ENCODE measurements at regions not wholly inside any gene's neighbourhood (a gene's known extent, or its start where the extent isn't known, plus 50 kb on each side); places are given as distances from the start of the nearest gene placed in this dataset.

DNA sequence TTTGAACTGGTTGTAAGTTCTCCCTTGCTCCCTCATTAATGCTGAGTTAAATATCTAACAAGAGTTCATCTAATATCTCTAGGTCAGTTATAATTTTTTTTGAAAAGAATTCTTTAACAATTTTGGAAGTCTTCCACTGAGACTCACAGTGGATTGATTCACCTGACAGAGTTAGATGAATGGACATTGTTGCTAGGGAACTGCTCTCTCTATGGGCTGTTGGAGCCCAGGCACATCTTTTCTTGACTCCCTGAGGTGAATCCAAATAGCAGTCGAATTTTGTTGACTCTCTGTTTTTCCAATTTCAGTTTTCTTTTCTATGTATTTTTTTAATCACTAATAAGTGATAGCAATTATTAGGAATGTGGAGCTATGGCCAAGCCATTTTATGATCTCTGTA lies 996.1 kb upstream of the PABPC4L start:
- TF ChIP-seq, protein P1, sequence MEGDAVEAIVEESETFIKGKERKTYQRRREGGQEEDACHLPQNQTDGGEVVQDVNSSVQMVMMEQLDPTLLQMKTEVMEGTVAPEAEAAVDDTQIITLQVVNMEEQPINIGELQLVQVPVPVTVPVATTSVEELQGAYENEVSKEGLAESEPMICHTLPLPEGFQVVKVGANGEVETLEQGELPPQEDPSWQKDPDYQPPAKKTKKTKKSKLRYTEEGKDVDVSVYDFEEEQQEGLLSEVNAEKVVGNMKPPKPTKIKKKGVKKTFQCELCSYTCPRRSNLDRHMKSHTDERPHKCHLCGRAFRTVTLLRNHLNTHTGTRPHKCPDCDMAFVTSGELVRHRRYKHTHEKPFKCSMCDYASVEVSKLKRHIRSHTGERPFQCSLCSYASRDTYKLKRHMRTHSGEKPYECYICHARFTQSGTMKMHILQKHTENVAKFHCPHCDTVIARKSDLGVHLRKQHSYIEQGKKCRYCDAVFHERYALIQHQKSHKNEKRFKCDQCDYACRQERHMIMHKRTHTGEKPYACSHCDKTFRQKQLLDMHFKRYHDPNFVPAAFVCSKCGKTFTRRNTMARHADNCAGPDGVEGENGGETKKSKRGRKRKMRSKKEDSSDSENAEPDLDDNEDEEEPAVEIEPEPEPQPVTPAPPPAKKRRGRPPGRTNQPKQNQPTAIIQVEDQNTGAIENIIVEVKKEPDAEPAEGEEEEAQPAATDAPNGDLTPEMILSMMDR (IDR thresholded peaks at IDR 0.05; ENCODE audit: extremely low read depth, insufficient read depth, missing control alignments) = no peak
- no peak for DNase-seq (ENCODE audit: low spot score)
- in situ Hi-C loops (cut with MboI; ENCODE audit: low pct_unique_long_range_greater_than_20kb, low sequenced_read_pairs, unreplicated experiment) = no loop called here

DNA sequence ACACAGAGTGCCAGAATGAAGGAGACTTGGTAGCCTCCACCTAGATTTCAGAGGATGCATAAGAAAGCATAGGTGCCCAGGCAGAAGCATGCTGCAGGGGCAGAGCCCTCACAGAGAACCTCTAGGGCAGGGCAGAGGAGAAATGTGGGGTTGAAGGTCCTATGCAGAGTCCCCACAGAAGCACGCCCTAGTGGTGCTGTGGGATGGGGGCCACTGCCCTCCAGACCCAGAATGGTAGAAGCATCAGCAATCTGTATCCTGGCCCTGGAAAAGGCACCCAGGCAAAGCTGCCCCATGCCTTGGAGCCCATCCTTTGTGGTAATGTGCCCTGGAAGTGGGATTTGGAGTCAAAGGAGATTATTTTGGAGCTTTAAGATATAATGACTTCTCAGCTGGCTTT lies 992.9 kb upstream of the PABPC4L start:
- DNase-seq (ENCODE audit: low spot score) = no peak
- TF ChIP-seq, protein P1 (IDR thresholded peaks at IDR 0.05; ENCODE audit: extremely low read depth, insufficient read depth, missing control alignments) = no peak
- in situ Hi-C loops (cut with MboI; ENCODE audit: low pct_unique_long_range_greater_than_20kb, low sequenced_read_pairs, unreplicated experiment) = no loop called here

DNA sequence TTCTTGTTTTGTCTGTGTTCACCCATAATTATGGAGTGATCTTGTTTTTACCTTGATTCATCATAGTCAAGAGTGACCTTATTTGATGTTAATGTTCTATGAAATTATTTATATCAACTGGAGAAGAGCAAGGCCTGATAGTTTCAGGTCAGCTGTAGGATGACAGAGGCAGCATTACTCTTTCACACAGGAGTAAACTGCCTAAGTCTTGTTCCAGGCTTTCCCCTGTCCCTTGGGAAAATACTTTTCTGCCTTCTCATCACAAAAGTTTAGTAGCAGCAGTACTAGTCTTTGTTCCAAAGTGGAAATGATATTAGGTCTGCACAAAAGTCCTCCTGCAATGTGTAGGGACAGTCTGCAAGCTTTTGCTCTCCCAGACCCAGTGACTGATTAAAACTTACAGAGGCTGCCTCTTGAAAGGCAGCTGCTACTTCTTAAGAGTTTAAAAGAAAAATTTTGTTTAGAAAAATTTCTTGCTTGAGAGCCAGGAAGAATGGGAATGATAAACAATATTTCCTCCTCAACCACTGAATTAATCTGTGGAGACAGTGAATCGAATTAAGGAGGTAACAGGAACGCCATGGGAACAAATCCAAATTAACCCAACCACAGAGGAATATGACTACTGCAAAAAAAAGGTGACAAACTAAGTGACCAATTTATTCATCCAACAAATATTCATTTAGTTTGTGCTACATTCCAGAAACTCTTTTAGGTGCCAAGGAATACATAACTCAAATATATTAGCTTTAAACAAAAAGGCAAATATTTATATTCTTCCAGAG lies 991.4 kb upstream of the PABPC4L start:
- no peak for DNase-seq (ENCODE audit: low spot score)
- TF ChIP-seq, protein P1 (IDR thresholded peaks at IDR 0.05; ENCODE audit: extremely low read depth, insufficient read depth, missing control alignments) = no peak
- in situ Hi-C loops (cut with MboI; ENCODE audit: low pct_unique_long_range_greater_than_20kb, low sequenced_read_pairs, unreplicated experiment) = no loop called here

DNA sequence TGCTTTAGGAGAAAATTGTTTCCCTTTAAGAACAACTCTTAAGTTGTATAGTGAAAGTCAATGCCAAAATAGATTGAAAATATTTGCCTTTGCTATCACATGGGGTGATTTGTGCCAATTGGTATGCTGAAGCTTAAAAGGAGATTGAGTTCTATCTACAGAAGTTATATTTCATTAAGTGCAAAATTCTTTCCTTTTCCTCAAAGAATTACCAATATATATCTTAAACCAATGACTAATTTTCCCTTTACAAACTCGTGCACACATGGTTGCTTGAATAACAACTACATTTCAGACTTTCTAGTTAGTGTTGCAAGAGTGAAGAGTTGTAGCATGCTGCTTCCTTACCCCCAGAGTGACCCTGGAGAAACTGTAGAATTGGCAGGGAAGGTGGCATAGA lies 990.0 kb upstream of the PABPC4L start:
- DNase-seq (ENCODE audit: low spot score) = no peak
- TF ChIP-seq, protein P1 (IDR thresholded peaks at IDR 0.05; ENCODE audit: extremely low read depth, insufficient read depth, missing control alignments) = no peak
- in situ Hi-C loops (cut with MboI; ENCODE audit: low pct_unique_long_range_greater_than_20kb, low sequenced_read_pairs, unreplicated experiment) = no loop called here

DNA sequence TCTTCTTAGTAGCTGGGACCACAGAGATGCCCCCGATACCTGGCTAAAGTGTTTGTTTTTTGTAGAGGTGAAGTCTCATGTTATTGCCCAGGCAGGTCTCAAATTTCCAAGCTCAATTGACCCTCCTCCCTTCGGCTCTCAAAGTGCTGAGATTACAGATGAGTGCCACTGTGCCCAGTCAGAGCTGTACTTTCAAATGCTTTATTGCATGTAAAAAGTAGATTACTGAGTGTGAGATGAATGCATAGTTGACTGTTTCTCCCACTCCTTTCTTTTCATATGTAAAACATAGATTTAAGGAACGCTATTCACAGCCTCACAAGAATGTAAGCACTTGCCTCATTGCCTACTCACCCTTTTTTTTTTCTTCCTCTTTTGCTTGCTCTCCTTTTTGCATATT lies 984.4 kb upstream of the PABPC4L start:
- no peak for DNase-seq (ENCODE audit: low spot score)
- TF ChIP-seq, protein P1 (IDR thresholded peaks at IDR 0.05; ENCODE audit: extremely low read depth, insufficient read depth, missing control alignments) = no peak
- in situ Hi-C loops (cut with MboI; ENCODE audit: low pct_unique_long_range_greater_than_20kb, low sequenced_read_pairs, unreplicated experiment) = no loop called here

DNA sequence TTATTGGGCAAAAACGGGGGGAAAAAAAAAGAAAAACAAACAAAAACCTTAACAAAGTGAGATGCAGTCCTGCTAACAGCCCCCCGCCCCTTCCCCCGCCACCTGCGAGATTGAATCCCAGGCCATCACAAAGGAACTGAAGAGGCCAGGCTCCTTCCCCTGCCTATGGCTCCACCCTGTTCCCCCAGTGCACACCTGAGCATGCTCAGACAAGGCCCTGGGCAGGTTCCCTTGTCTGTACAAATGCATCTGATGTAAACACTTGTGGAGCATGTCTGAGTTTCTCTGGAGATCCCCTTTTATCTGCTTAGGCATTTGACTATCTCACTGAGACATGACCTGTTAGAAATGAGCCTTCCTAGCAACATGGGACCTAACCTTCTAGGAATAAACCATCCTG lies 983.7 kb upstream of the PABPC4L start:
- DNase-seq (ENCODE audit: low spot score) = no peak
- in situ Hi-C loops (cut with MboI; ENCODE audit: low pct_unique_long_range_greater_than_20kb, low sequenced_read_pairs, unreplicated experiment) = no loop called here
- TF ChIP-seq, protein P1 (IDR thresholded peaks at IDR 0.05; ENCODE audit: extremely low read depth, insufficient read depth, missing control alignments) = no peak
